ENCODE measurements at regions not wholly inside any gene's neighbourhood (a gene's known extent, or its start where the extent isn't known, plus 50 kb on each side); places are given as distances from the start of the nearest gene placed in this dataset.

- Histone ChIP-seq H3K27me3 (no peaks in the 10 kb centered on the region), H3K4me3 (no peak overlapping the region), H3K36me3 (no peaks in the 10 kb centered on the region), H3K4me1 (no peaks in the 10 kb centered on the region), H3K9me3 (no peaks in the 10 kb centered on the region), H3K27ac (no peak overlapping the region)
- TF ChIP-seq CTCF (IDR thresholded peaks at IDR 0.05), result no peak
- TF ChIP-seq POLR2A (IDR thresholded peaks at IDR 0.05), result no peak
- DNase-seq, result no peak
- intact Hi-C loops (cut with DNase I; ENCODE audit: low total_unique reads), result no loop called here
Measured at GRCh38 chr2:185967335-185967734, 228.7 kb downstream of the FSIP2 start.

GRCh38 chr2:185970148-185970852, 231.7 kb downstream of the FSIP2 start:
- no peaks in the 10 kb centered on the region for H3K36me3 ChIP-seq
- H3K4me1 ChIP-seq, result no peaks in the 10 kb centered on the region
- intact Hi-C loops (cut with DNase I; ENCODE audit: low total_unique reads), result no loop called here
- no peaks in the 10 kb centered on the region for H3K27me3 ChIP-seq
- H3K27ac ChIP-seq, result no peak overlapping the region
- H3K4me3 ChIP-seq, result no peak overlapping the region
- no peaks in the 10 kb centered on the region for H3K9me3 ChIP-seq
- TF ChIP-seq POLR2A (IDR thresholded peaks at IDR 0.05) (no peak), CTCF (IDR thresholded peaks at IDR 0.05) (no peak)
- no peak for DNase-seq

- intact Hi-C loops (cut with DNase I; ENCODE audit: low total_unique reads), result no loop called here
- Histone ChIP-seq H3K27me3 (no peaks in the 10 kb centered on the region), H3K27ac (peak overlapping the region in 1 of 2 donors; percentile 37), H3K9me3 (no peaks in the 10 kb centered on the region), H3K4me3 (no peak overlapping the region), H3K4me1 (no peaks in the 10 kb centered on the region), H3K36me3 (no peaks in the 10 kb centered on the region)
- DNase-seq, result no peak
- TF ChIP-seq POLR2A (IDR thresholded peaks at IDR 0.05) (no peak), CTCF (IDR thresholded peaks at IDR 0.05) (no peak)
Measured at GRCh38 chr2:185978634-185979407, 240.2 kb downstream of the FSIP2 start.

GRCh38 chr2:185979546-185980071, 241.0 kb downstream of the FSIP2 start:
- Histone ChIP-seq H3K9me3 (no peaks in the 10 kb centered on the region), H3K4me3 (no peak overlapping the region), H3K27me3 (no peaks in the 10 kb centered on the region), H3K36me3 (no peaks in the 10 kb centered on the region), H3K4me1 (no peaks in the 10 kb centered on the region), H3K27ac (peak overlapping the region in 1 of 2 donors; percentile 37)
- intact Hi-C loops (cut with DNase I; ENCODE audit: low total_unique reads), result no loop called here
- TF ChIP-seq CTCF (IDR thresholded peaks at IDR 0.05) (no peak), POLR2A (IDR thresholded peaks at IDR 0.05) (no peak)
- DNase-seq, result no peak

GRCh38 chr2:185980944-185981343, 242.3 kb downstream of the FSIP2 start:
- no peak overlapping the region for H3K4me3 ChIP-seq
- no peaks in the 10 kb centered on the region for H3K27me3 ChIP-seq
- no peak for DNase-seq
- no peaks in the 10 kb centered on the region for H3K4me1 ChIP-seq
- intact Hi-C loops (cut with DNase I; ENCODE audit: low total_unique reads), result no loop called here
- TF ChIP-seq POLR2A (IDR thresholded peaks at IDR 0.05), result no peak
- TF ChIP-seq CTCF (IDR thresholded peaks at IDR 0.05), result no peak
- H3K9me3 ChIP-seq, result no peaks in the 10 kb centered on the region
- H3K36me3 ChIP-seq, result no peaks in the 10 kb centered on the region
- H3K27ac ChIP-seq, result no peak overlapping the region
